Right cardiac atrium (tissue), 5 donors: ENCODE measurements at regions not wholly inside any gene's neighbourhood (a gene's known extent, or its start where the extent isn't known, plus 50 kb on each side); places are given as distances from the start of the nearest gene placed in this dataset.

ENCODE experiments used
- ATAC-seq, 2 donors: fragments of 200-7000 bp; cut with Tn5 transposase; one replicate each; pipeline versions ENCODE4 v1.8.0 to v1.9.1; 2020; ENCODE audit warnings: moderate library complexity in 2 of 2, mild to moderate bottlenecking in 1 of 2
- DNase-seq, 3 donors: peaks; one replicate each; pipeline ENCODE4 v3.0.0-alpha.2; 2020
- H3K27ac ChIP-seq: one replicate; pipeline ENCODE4 v1.5.1; 2013; ENCODE audit warnings: mild to moderate bottlenecking, low read length, control low read depth, moderate library complexity
- H3K27me3 ChIP-seq: one replicate; pipeline ENCODE4 v1.6.1; 2013; ENCODE audit not compliant: control insufficient read depth, insufficient read depth
- H3K4me1 ChIP-seq: one replicate; pipeline ENCODE4 v1.6.1; 2013; ENCODE audit warnings: low read length; ENCODE audit not compliant: control insufficient read depth, insufficient read depth
- H3K4me3 ChIP-seq: one replicate; pipeline ENCODE4 v1.5.1; 2013; ENCODE audit warnings: low read length, control low read depth
- H3K9me3 ChIP-seq: one replicate; pipeline ENCODE4 v1.6.1; 2013; ENCODE audit warnings: low read length; ENCODE audit not compliant: control insufficient read depth
- WGBS: extraction: QIAGEN DNeasy Blood & Tissue Kit; methylation state at CpG from one replicate; pipeline ENCODE4 v1.1.7; 2013; 5-methylcytosine and 5-hydroxymethylcytosine counted together
- intact Hi-C, 4 donors: fragments of 100-400 bp; cut with DNase I; formaldehyde crosslinking; loops; one replicate each; pipeline versions ENCODE4 v1.11.0 to v1.14.0; 2022 to 2023
- donor health status: healthy with polysubstance abuse.
- donor health status: DM: no; HTN: yes; CAD: no.
- donor health status: DM: no; HTN: no; CAD: no.
- donor health status: DM: no; HTN: yes; CAD: no; lungs with severe emphysema.
- donor health status: DM: yes; HTN: yes; CAD: no.

DNA sequence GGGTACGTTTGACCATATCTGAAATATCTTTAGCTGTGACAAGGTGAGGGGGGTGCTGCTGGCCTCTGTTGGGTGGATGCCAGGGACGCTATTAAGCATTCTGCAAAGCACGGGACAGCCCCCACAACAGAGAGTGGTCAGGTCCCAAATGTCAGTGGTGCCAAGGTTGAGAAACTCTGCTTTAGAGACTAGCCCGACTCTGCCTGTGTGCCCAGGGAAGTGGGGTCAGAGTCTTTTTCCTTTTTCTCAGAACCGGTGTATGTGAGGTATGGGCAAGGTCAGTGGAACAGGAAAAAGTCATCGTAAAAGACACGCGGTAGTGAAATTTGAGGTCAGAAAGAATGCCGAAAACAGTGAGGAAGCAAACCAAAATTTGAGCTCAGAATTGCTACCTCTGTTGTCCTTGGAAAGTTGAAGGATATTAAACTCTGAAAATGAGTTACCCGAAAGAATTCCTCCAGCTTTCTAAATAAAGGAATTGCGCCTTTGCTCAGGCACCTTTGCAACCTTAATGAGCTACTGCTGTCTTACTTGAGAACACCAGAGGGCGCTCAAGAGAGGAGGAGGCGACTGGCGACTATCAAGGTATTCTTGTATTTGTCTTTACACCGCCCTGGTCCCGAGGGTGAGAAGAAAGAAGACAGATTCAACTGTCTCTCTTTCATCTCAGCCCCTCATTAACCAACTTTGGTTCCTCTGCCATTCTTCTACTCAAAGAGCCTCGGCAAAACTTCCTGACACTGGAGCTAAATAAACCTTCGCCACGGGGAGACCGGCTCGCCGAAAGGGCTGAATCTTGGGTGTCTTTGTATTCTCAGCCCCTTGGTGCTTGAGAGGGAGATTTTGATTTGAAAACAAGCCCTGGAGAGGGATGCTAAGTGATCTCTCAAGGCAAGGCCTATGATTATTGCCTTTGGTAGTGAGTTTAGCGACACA is 85.4 kb upstream of the OLIG2 start:
- no peak for DNase-seq
- WGBS: 53% methylated on average over 23 of the region's 23 CpGs
- Histone ChIP-seq H3K27me3 (no peaks in the 10 kb centered on the region), H3K4me1 (no peaks in the 10 kb centered on the region), H3K27ac (no peak overlapping the region), H3K9me3 (no peaks in the 10 kb centered on the region), H3K4me3 (no peak overlapping the region)
- intact Hi-C loops: loop anchor here in 2 of 4 donors (2.0 to 5.0 kb wide), 3 partner anchors 187 to 257 kb away; no protein-coding TSS in a partner anchor
- no peak for ATAC-seq

- intact Hi-C loops: loop anchor here in 2 of 4 donors (2.0 to 5.0 kb wide), 3 partner anchors 186 to 256 kb away; no protein-coding TSS in a partner anchor
- no peak for ATAC-seq
Measured at GRCh38 chr21:32941263-32941662, 84.5 kb upstream of the OLIG2 start.

GRCh38 chr21:32946654-32947053 is 79.1 kb upstream of the OLIG2 start:
- H3K4me3 ChIP-seq: no peak overlapping the region
- no peaks in the 10 kb centered on the region for H3K27me3 ChIP-seq
- DNase-seq (no peak), ATAC-seq (no peak)
- no peak overlapping the region for H3K27ac ChIP-seq
- 63% methylated on average over 2 of the region's 2 CpGs for WGBS
- intact Hi-C loops: no loop called here
- no peaks in the 10 kb centered on the region for H3K4me1 ChIP-seq
- H3K9me3 ChIP-seq: no peaks in the 10 kb centered on the region

More at GRCh38 chr21:32941263-32941662, 84.5 kb upstream of the OLIG2 start:
- H3K27ac ChIP-seq: no peak overlapping the region
- no peaks in the 10 kb centered on the region for H3K27me3 ChIP-seq
- H3K4me3 ChIP-seq: no peak overlapping the region
- WGBS: 76% methylated on average over 2 of the region's 2 CpGs
- no peak for DNase-seq
- no peaks in the 10 kb centered on the region for H3K4me1 ChIP-seq
- no peaks in the 10 kb centered on the region for H3K9me3 ChIP-seq

- H3K27me3 ChIP-seq: no peaks in the 10 kb centered on the region
- no peak for DNase-seq
- WGBS: 83% methylated on average over 1 of the region's 1 CpG
- intact Hi-C loops: no loop called here
- H3K4me3 ChIP-seq: no peak overlapping the region
- no peak for ATAC-seq
- no peaks in the 10 kb centered on the region for H3K4me1 ChIP-seq
- H3K27ac ChIP-seq: no peak overlapping the region
- H3K9me3 ChIP-seq: no peaks in the 10 kb centered on the region
Measured at GRCh38 chr21:32947736-32948135, 78.0 kb upstream of the OLIG2 start.

- no peaks in the 10 kb centered on the region for H3K27me3 ChIP-seq
- H3K4me1 ChIP-seq: no peaks in the 10 kb centered on the region
- ATAC-seq (no peak), DNase-seq (no peak)
- intact Hi-C loops: loop anchor here in 1 of 4 donors (10.0 kb wide), 1 partner anchor 235 kb away; no protein-coding TSS in a partner anchor
- H3K27ac ChIP-seq: no peak overlapping the region
- no peak overlapping the region for H3K4me3 ChIP-seq
- no peaks in the 10 kb centered on the region for H3K9me3 ChIP-seq
- WGBS: 45% methylated on average over 3 of the region's 3 CpGs
Measured at GRCh38 chr21:32949701-32950100, 76.0 kb upstream of the OLIG2 start.

GRCh38 chr21:32951041-32951440 is 74.7 kb upstream of the OLIG2 start:
- no peaks in the 10 kb centered on the region for H3K27me3 ChIP-seq
- H3K4me1 ChIP-seq: no peaks in the 10 kb centered on the region

DNA sequence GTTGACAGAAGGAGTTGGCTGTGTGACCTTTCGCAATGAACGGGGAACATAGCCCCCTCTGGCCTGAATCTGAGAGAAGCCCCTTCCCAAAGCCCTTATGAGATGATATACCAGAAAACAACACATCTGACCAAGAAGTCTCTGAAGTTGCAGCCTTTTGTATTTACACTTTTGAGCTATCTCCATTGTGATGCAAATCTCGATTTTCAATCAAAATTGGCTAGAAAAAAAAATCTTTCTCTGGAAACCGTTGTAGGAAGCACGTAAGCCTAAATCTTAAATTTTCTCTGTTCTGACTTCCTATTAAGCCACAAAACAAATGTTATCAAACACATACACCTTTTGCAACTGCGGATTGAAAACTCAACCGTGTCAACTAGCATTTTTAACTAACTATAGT is 71.4 kb upstream of the OLIG2 start:
- H3K9me3 ChIP-seq: no peaks in the 10 kb centered on the region
- no peaks in the 10 kb centered on the region for H3K4me1 ChIP-seq
- 51% methylated on average over 7 of the region's 7 CpGs for WGBS
- H3K4me3 ChIP-seq: no peak overlapping the region
- no peak overlapping the region for H3K27ac ChIP-seq
- no peaks in the 10 kb centered on the region for H3K27me3 ChIP-seq
- intact Hi-C loops: loop anchor here in 1 of 4 donors (10.0 kb wide), 1 partner anchor 230 kb away; no protein-coding TSS in a partner anchor
- DNase-seq (no peak), ATAC-seq (no peak)

More at GRCh38 chr21:32951041-32951440, 74.7 kb upstream of the OLIG2 start:
- 66% methylated on average over 6 of the region's 6 CpGs for WGBS
- intact Hi-C loops: loop anchor here in 1 of 4 donors (10.0 kb wide), 1 partner anchor 234 kb away; no protein-coding TSS in a partner anchor
- H3K9me3 ChIP-seq: no peaks in the 10 kb centered on the region
- DNase-seq: no peak
- H3K27ac ChIP-seq: no peak overlapping the region
- no peak for ATAC-seq
- H3K4me3 ChIP-seq: no peak overlapping the region

GRCh38 chr21:32955311-32956060 is 70.2 kb upstream of the OLIG2 start:
- no peak for DNase-seq
- H3K27me3 ChIP-seq: no peaks in the 10 kb centered on the region
- ATAC-seq: no peak
- 61% methylated on average over 20 of the region's 20 CpGs for WGBS
- H3K9me3 ChIP-seq: no peaks in the 10 kb centered on the region
- intact Hi-C loops: loop anchor here in 1 of 4 donors (10.0 kb wide), 1 partner anchor 229 kb away; no protein-coding TSS in a partner anchor
- no peak overlapping the region for H3K4me3 ChIP-seq
- no peak overlapping the region for H3K27ac ChIP-seq
- H3K4me1 ChIP-seq: no peaks in the 10 kb centered on the region

DNA sequence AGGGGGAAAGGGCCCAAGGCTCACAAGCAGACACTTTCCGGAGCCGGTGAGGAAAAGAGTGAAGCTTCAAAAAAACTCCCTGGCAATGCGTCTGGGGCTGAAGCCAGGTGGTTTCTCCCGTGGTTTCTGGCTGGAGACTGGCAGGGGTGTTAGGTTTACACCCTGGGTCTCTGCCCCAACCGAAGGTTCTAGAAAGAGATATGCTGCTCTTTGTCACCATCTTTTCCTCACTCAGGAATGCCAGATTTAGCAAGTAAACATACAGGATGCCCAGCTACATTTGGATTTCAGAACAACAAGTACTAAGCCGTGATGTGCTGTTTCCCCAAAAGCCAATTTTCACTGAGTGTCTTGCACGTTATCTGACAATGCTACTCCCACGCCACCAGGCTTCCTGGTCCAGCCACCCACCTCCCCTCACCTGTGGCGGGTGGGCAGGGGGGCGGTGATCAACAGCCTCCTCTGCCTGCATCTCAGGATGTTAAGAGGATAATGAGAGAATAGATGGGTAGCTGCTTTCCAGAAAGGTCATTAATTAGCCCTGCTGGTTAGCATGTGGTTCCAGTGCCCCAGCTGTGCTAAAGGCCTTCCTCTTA is 69.6 kb upstream of the OLIG2 start:
- Histone ChIP-seq H3K9me3 (no peaks in the 10 kb centered on the region), H3K4me3 (no peak overlapping the region), H3K4me1 (no peaks in the 10 kb centered on the region), H3K27me3 (no peaks in the 10 kb centered on the region), H3K27ac (no peak overlapping the region)
- ATAC-seq (no peak), DNase-seq (no peak)
- intact Hi-C loops: loop anchor here in 1 of 4 donors (10.0 kb wide), 1 partner anchor 229 kb away; no protein-coding TSS in a partner anchor
- WGBS: 50% methylated on average over 10 of the region's 10 CpGs

GRCh38 chr21:32957545-32957944 is 68.2 kb upstream of the OLIG2 start:
- intact Hi-C loops: loop anchor here in 1 of 4 donors (10.0 kb wide), 1 partner anchor 227 kb away; no protein-coding TSS in a partner anchor
- no peaks in the 10 kb centered on the region for H3K9me3 ChIP-seq
- WGBS: 87% methylated on average over 8 of the region's 8 CpGs
- no peak overlapping the region for H3K27ac ChIP-seq
- no peak for ATAC-seq
- peaks cover 3% of the 10 kb centered on the region for H3K4me1 ChIP-seq
- DNase-seq: no peak
- no peaks in the 10 kb centered on the region for H3K27me3 ChIP-seq
- H3K4me3 ChIP-seq: no peak overlapping the region
